Subcutaneous abdominal adipose tissue (tissue), 5 donors: ENCODE measurements at regions not wholly inside any gene's neighbourhood (a gene's known extent, or its start where the extent isn't known, plus 50 kb on each side); places are given as distances from the start of the nearest gene placed in this dataset.

Experiments used
- H3K27ac ChIP-seq: one replicate; pipeline ENCODE4 v1.7.0; 2013; ENCODE audit warnings: low read depth, mild to moderate bottlenecking, inconsistent platforms, low read length, moderate library complexity
- H3K27me3 ChIP-seq, 5 donors: one replicate each; pipeline ENCODE4 v1.7.0; 2013; ENCODE audit warnings: low read length in 5 of 5, inconsistent platforms in 1 of 5; ENCODE audit not compliant: control insufficient read depth in 5 of 5, insufficient read depth in 4 of 5
- H3K36me3 ChIP-seq, 5 donors: one replicate each; pipeline ENCODE4 v1.7.0; 2013; ENCODE audit warnings: low read length in 5 of 5; ENCODE audit not compliant: control insufficient read depth in 5 of 5, insufficient read depth in 5 of 5
- H3K4me1 ChIP-seq, 5 donors: one replicate each; pipeline ENCODE4 v1.7.0; 2013; ENCODE audit warnings: low read length in 5 of 5, mild to moderate bottlenecking in 3 of 5, moderate library complexity in 1 of 5; ENCODE audit not compliant: control insufficient read depth in 5 of 5, insufficient read depth in 5 of 5
- H3K4me3 ChIP-seq, 5 donors: one replicate each; pipeline ENCODE4 v1.7.0; 2013; ENCODE audit warnings: low read length in 5 of 5, low read depth in 1 of 5
- H3K9ac ChIP-seq, 5 donors: one replicate each; pipeline ENCODE4 v1.7.0; 2013; ENCODE audit warnings: low read length in 5 of 5, mild to moderate bottlenecking in 4 of 5, moderate library complexity in 3 of 5
- H3K9me3 ChIP-seq, 5 donors: one replicate each; pipeline ENCODE4 v1.7.0; 2013; ENCODE audit warnings: low read length in 5 of 5; ENCODE audit not compliant: control insufficient read depth in 5 of 5
- donor health status: healthy.
- donor health status: healthy.
- donor health status: healthy.
- donor health status: healthy.
- donor health status: healthy.

- no peaks in the 10 kb centered on the region for H3K4me1 ChIP-seq
- H3K27me3 ChIP-seq: no peaks in the 10 kb centered on the region
- no peak overlapping the region for H3K9ac ChIP-seq
- H3K27ac ChIP-seq: no peak overlapping the region
- H3K36me3 ChIP-seq: no peaks in the 10 kb centered on the region
- H3K9me3 ChIP-seq: peaks cover 0 to 3% (median 0%) of the 10 kb centered on the region in 5 donors
- no peak overlapping the region for H3K4me3 ChIP-seq
Measured at GRCh38 chr7:110204527-110204926, 886.4 kb upstream of the LRRN3 start.

DNA sequence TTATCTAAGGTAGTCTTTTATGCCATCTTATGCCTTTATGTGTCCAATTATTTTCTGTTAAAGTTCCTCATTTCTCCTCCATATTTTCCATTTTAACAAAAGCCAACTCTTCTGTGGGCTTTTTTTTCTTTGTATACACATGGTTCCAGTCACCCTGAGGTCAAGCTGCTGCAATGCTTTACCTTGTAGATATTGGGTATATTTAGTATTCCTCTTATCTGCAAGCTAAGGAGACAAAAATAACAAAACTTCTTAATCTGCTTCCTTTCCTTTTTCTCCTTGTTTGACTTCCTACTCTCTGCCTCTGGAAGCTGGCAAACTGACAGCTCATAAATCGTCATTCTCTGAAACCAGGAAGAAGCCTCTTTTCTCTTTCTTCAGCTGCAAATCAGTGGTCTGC, 885.0 kb upstream of the LRRN3 start:
- Histone ChIP-seq H3K4me3 (no peak overlapping the region), H3K9me3 (peaks cover 0 to 3% (median 0%) of the 10 kb centered on the region in 5 donors), H3K36me3 (no peaks in the 10 kb centered on the region), H3K9ac (no peak overlapping the region), H3K27ac (no peak overlapping the region), H3K27me3 (no peaks in the 10 kb centered on the region), H3K4me1 (no peaks in the 10 kb centered on the region)

DNA sequence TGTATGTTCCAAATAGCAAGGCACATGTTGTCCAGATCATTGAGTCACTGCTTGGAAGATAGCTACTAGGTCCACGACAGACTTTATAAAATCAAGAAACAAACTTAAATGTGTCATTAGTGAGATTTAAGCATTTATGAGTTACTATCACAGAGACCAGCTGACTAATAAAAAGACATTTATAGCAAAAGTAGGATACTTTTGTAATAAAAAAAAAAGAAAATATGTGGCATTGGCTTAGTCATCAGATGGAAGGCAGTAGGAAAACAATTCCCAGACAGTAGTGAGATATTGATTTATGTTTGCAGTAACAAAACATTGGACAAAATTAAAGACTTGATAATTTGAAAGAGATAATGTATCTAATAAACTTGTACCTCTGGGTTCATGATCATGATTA, 881.0 kb upstream of the LRRN3 start:
- Histone ChIP-seq H3K27ac (no peak overlapping the region), H3K27me3 (no peaks in the 10 kb centered on the region), H3K9ac (no peak overlapping the region), H3K4me3 (no peak overlapping the region), H3K36me3 (no peaks in the 10 kb centered on the region), H3K9me3 (peaks cover 0 to 6% (median 0%) of the 10 kb centered on the region in 5 donors), H3K4me1 (no peaks in the 10 kb centered on the region)

DNA sequence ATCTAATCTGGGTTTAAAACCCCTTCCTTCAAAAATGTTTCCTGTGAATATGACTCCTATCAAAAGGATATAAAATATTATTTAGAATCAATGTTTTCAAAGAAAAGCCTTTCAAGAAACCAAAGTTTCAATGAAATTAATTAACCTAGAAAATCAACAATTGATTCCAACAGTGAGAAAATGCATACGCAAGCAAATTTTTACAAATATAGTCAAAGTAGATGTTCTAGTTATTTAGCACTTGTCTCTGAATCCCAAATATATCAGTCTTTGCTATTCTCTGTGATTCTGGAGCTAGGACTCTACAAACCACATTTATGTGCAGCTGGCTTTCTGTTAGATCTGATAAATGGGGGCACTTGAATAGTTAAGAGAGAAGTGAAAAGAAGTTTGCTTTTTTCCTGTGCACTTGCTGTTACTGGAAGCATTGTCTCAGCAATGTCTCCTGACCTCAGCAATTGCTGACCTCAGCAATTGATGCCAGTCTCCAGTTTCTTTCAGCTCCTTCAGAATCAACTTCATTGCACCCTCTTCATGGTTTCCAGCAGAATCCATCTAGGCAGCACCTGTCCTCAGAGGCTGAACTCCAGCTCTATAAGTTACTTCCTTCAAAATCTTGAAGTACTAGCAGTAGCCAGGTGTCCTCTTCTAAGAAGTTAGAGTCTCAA, 879.9 kb upstream of the LRRN3 start:
- Histone ChIP-seq H3K4me3 (no peak overlapping the region), H3K27ac (no peak overlapping the region), H3K9ac (no peak overlapping the region), H3K36me3 (no peaks in the 10 kb centered on the region), H3K27me3 (no peaks in the 10 kb centered on the region), H3K9me3 (peaks cover 0 to 6% (median 0%) of the 10 kb centered on the region in 5 donors), H3K4me1 (no peaks in the 10 kb centered on the region)

DNA sequence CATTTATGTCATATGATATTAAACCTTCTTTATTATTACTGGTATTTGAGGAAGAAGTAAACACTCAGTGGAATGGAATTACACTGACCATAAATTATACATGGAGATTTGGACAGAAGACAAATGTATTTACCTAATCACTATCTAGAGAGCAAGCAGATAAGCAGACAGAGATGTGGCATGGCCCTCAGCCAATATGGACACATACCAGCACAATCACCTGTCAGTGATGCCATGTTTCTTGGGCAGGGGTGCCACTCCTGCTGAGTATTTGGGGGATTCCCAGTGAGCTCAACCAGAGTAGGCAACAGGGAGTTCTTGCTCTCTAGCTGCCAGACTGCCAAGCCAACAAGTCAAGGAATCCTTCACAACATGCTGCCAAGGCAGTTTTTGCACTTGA, 866.3 kb upstream of the LRRN3 start:
- Histone ChIP-seq H3K27ac (no peak overlapping the region), H3K36me3 (no peaks in the 10 kb centered on the region), H3K4me1 (no peaks in the 10 kb centered on the region), H3K9me3 (no peaks in the 10 kb centered on the region), H3K4me3 (no peak overlapping the region), H3K27me3 (no peaks in the 10 kb centered on the region), H3K9ac (no peak overlapping the region)

DNA sequence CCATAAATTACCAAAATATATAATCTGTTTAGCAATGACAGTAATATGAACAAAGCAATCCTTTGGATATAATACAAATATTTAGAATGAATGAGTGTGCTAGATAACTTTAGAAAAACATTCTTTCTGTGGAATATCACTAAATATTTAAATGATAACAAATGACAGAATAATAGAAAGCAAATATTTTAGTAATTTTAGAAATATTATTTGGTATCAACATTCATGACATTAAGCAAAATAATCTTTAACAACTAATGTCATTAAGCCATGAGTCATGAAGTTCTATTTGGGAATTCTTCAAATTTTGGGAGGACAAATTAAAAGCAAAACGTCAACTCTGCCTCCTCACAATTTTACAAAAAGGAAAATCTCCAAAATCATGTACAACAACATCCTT, 844.8 kb upstream of the LRRN3 start:
- H3K4me1 ChIP-seq: no peaks in the 10 kb centered on the region
- peaks cover 0 to 3% (median 0%) of the 10 kb centered on the region in 5 donors for H3K9me3 ChIP-seq
- H3K36me3 ChIP-seq: no peaks in the 10 kb centered on the region
- H3K9ac ChIP-seq: no peak overlapping the region
- no peak overlapping the region for H3K4me3 ChIP-seq
- no peak overlapping the region for H3K27ac ChIP-seq
- no peaks in the 10 kb centered on the region for H3K27me3 ChIP-seq

DNA sequence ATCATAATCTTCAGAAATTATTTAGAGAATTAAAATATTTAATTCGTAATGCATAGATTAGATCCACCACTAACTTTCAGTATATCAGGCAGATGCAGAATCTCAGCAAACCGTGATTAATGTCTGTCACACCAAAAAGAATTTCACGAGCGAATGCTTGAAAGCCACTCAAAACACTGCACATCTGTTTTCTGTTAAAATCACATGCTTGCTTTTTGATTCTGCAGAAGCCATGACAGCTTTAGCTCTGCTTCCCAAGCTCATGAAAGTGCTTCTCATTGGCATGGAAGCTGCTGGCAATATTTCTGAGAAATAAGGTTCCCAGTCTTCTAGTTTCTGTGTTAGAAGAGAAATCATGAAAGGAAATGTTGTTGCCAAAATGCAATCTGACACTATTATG, 837.8 kb upstream of the LRRN3 start:
- Histone ChIP-seq H3K9ac (no peak overlapping the region), H3K9me3 (peaks cover 0 to under 1% (median 0%) of the 10 kb centered on the region in 5 donors), H3K36me3 (no peaks in the 10 kb centered on the region), H3K27ac (no peak overlapping the region), H3K27me3 (no peaks in the 10 kb centered on the region), H3K4me3 (no peak overlapping the region), H3K4me1 (no peaks in the 10 kb centered on the region)

- Histone ChIP-seq H3K9ac (no peak overlapping the region), H3K27ac (no peak overlapping the region), H3K4me3 (no peak overlapping the region), H3K27me3 (no peaks in the 10 kb centered on the region), H3K36me3 (no peaks in the 10 kb centered on the region), H3K4me1 (no peaks in the 10 kb centered on the region), H3K9me3 (no peaks in the 10 kb centered on the region)
Measured at GRCh38 chr7:110257673-110258072, 833.3 kb upstream of the LRRN3 start.

GRCh38 chr7:110262251-110262650, 828.7 kb upstream of the LRRN3 start:
- Histone ChIP-seq H3K27ac (no peak overlapping the region), H3K9ac (no peak overlapping the region), H3K9me3 (peaks cover 0 to 6% (median 0%) of the 10 kb centered on the region in 5 donors), H3K4me3 (no peak overlapping the region), H3K36me3 (no peaks in the 10 kb centered on the region), H3K4me1 (no peaks in the 10 kb centered on the region), H3K27me3 (no peaks in the 10 kb centered on the region)

GRCh38 chr7:110264288-110264687, 826.6 kb upstream of the LRRN3 start:
- Histone ChIP-seq H3K4me3 (no peak overlapping the region), H3K4me1 (no peaks in the 10 kb centered on the region), H3K27ac (no peak overlapping the region), H3K9me3 (peaks cover 0 to 6% (median 0%) of the 10 kb centered on the region in 5 donors), H3K9ac (no peak overlapping the region), H3K27me3 (no peaks in the 10 kb centered on the region), H3K36me3 (no peaks in the 10 kb centered on the region)
